Epithelial cell of esophagus (primary cell): ENCODE measurements at regions not wholly inside any gene's neighbourhood (a gene's known extent, or its start where the extent isn't known, plus 50 kb on each side); places are given as distances from the start of the nearest gene placed in this dataset.

Experiments
- DNase-seq: peaks from one replicate; pipeline ENCODE4 v3.0.0; 2010; ENCODE audit warnings: low read depth
- H3K4me3 ChIP-seq: 2 replicates; pipeline ENCODE4 v1.5.1; 2011; ENCODE audit warnings: mild to moderate bottlenecking, low read length, control low read depth
- CTCF ChIP-seq: IDR thresholded peaks from 2 replicates; pipeline ENCODE4 v1.5.1; 2011; ENCODE audit warnings: low read depth, mild to moderate bottlenecking, low read length, control low read depth, inconsistent platforms; ENCODE audit not compliant: insufficient read depth; ENCODE audit errors: missing control alignments

- DNase-seq, result peak; percentile 95
- no peak for TF ChIP-seq CTCF
Observed at GRCh38 chr4:11632025-11632424, 203.3 kb upstream of the HS3ST1 start.

GRCh38 chr4:11631416-11631815 lies 202.7 kb upstream of the HS3ST1 start:
- no peak for TF ChIP-seq CTCF
- H3K4me3 ChIP-seq, result no peak overlapping the region
- peak; percentile 82 for DNase-seq

More at GRCh38 chr4:11632025-11632424, 203.3 kb upstream of the HS3ST1 start:
- no peak overlapping the region for H3K4me3 ChIP-seq

GRCh38 chr4:11628093-11628725 lies 199.5 kb upstream of the HS3ST1 start:
- H3K4me3 ChIP-seq, result no peak overlapping the region
- no peak for TF ChIP-seq CTCF
- peak; percentile 54 for DNase-seq

- H3K4me3 ChIP-seq, result no peak overlapping the region
- DNase-seq, result peak; percentile 96
- TF ChIP-seq CTCF, result no peak
Observed at GRCh38 chr4:11626066-11626465, 197.4 kb upstream of the HS3ST1 start.

- TF ChIP-seq CTCF, result no peak
- H3K4me3 ChIP-seq, result no peak overlapping the region
- no peak for DNase-seq
Observed at GRCh38 chr4:11625211-11625610, 196.5 kb upstream of the HS3ST1 start.

- DNase-seq, result peak; percentile 95
- no peak for TF ChIP-seq CTCF
Observed at GRCh38 chr4:11624370-11624769, 195.7 kb upstream of the HS3ST1 start.

GRCh38 chr4:11623726-11624037 lies 195.0 kb upstream of the HS3ST1 start:
- peak; percentile 76 for TF ChIP-seq CTCF
- peak; percentile 79 for DNase-seq
- no peak overlapping the region for H3K4me3 ChIP-seq

More at GRCh38 chr4:11624370-11624769, 195.7 kb upstream of the HS3ST1 start:
- H3K4me3 ChIP-seq, result no peak overlapping the region
